Body of pancreas (tissue), 4 donors: ENCODE measurements at regions not wholly inside any gene's neighbourhood (a gene's known extent, or its start where the extent isn't known, plus 50 kb on each side); places are given as distances from the start of the nearest gene placed in this dataset.

Experiments
- POLR2A ChIP-seq, 3 donors: fragments of 450-650 bp; IDR thresholded peaks; one replicate each; pipeline ENCODE4 v1.6.1; 2016; ENCODE audit warnings: antibody characterized with exemption in 3 of 3, mild to moderate bottlenecking in 2 of 3
- TF ChIP-seq, protein P1 (sequence below), 7 experiments: fragments of 450-650 bp in 4 of 7; fragments of 200-600 bp in 3 of 7; sonication (generic) in 3 of 7; IDR thresholded peaks; one replicate each; pipeline ENCODE4 v1.5.1; 2016 to 2019; ENCODE audit warnings: antibody characterized with exemption in 7 of 7

DNA sequence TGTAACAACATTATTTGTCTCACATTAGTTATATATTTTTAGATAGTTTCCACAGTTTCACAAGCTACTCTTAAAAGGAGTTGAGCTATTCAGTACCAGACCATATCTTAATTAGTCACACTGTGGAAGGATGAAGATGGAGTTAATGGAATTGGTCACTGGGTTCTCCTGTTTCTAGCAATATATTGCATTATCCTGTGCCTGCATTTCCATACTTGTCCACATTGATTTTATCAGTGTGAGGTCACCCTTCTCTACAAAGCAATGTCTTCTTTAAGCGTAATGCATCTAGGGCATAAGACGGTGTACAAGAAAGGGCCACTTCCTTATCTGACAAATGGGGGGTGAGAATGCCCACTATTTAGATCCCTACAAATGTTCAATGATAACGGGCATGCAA, 216.8 kb upstream of the TANK start:
- TF ChIP-seq, protein P1, sequence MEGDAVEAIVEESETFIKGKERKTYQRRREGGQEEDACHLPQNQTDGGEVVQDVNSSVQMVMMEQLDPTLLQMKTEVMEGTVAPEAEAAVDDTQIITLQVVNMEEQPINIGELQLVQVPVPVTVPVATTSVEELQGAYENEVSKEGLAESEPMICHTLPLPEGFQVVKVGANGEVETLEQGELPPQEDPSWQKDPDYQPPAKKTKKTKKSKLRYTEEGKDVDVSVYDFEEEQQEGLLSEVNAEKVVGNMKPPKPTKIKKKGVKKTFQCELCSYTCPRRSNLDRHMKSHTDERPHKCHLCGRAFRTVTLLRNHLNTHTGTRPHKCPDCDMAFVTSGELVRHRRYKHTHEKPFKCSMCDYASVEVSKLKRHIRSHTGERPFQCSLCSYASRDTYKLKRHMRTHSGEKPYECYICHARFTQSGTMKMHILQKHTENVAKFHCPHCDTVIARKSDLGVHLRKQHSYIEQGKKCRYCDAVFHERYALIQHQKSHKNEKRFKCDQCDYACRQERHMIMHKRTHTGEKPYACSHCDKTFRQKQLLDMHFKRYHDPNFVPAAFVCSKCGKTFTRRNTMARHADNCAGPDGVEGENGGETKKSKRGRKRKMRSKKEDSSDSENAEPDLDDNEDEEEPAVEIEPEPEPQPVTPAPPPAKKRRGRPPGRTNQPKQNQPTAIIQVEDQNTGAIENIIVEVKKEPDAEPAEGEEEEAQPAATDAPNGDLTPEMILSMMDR (IDR thresholded peaks at IDR 0.05) = no peak
- TF ChIP-seq POLR2A (IDR thresholded peaks at IDR 0.05) = no peak
